ENCODE measurements at regions not wholly inside any gene's neighbourhood (a gene's known extent, or its start where the extent isn't known, plus 50 kb on each side); places are given as distances from the start of the nearest gene placed in this dataset.
A peak's percentile ranks its signal among the peaks of the same experiment; 100 is the strongest.

GRCh38 chr2:207216457-207216856, 50.7 kb upstream of the KLF7 start:
- Mint-ChIP-seq H3K27me3 (ENCODE audit: unreplicated experiment) (peaks cover 1% of the 10 kb centered on the region), H3K4me3 (ENCODE audit: unreplicated experiment) (no peak overlapping the region), H3K27ac (ENCODE audit: unreplicated experiment) (no peak overlapping the region), H3K36me3 (ENCODE audit: low read depth, unreplicated experiment) (no peaks in the 10 kb centered on the region), H3K4me1 (ENCODE audit: unreplicated experiment) (peaks cover 12% of the 10 kb centered on the region), H3K9me3 (ENCODE audit: unreplicated experiment) (no peaks in the 10 kb centered on the region)
- TF ChIP-seq CTCF (IDR thresholded peaks at IDR 0.05; ENCODE audit: unreplicated experiment), result no peak
- DNase-seq (ENCODE audit: low spot score), result no peak

DNA sequence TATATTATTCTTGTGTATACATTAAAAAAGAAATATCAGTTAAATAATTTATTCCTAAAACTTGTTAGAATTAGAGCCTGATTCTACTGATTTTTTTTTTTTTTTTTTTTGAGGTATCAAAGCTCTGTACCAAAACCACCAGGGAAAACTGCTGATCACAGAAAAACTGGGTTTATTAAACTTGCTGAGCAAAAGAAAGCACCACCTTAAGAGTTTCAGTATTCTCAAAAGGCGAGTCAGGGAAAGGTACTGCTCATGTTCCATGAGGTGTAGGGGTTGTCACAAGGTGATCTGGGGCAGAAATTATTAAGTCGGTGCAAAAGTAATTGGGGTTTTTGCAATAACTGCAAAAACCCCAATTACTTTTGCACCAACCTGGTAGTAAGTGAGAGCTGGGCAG, 51.7 kb upstream of the KLF7 start:
- DNase-seq (ENCODE audit: low spot score), result no peak
- Mint-ChIP-seq H3K4me1 (ENCODE audit: unreplicated experiment) (peaks cover 22% of the 10 kb centered on the region), H3K9me3 (ENCODE audit: unreplicated experiment) (no peaks in the 10 kb centered on the region), H3K4me3 (ENCODE audit: unreplicated experiment) (no peak overlapping the region), H3K36me3 (ENCODE audit: low read depth, unreplicated experiment) (no peaks in the 10 kb centered on the region), H3K27ac (ENCODE audit: unreplicated experiment) (no peak overlapping the region), H3K27me3 (ENCODE audit: unreplicated experiment) (no peaks in the 10 kb centered on the region)
- TF ChIP-seq CTCF (IDR thresholded peaks at IDR 0.05; ENCODE audit: unreplicated experiment), result no peak

GRCh38 chr2:207219081-207219630, 53.4 kb upstream of the KLF7 start:
- no peaks in the 10 kb centered on the region for H3K36me3 Mint-ChIP-seq (ENCODE audit: low read depth, unreplicated experiment)
- no peak overlapping the region for H3K27ac Mint-ChIP-seq (ENCODE audit: unreplicated experiment)
- DNase-seq (ENCODE audit: low spot score), result no peak
- peaks cover 35% of the 10 kb centered on the region for H3K4me1 Mint-ChIP-seq (ENCODE audit: unreplicated experiment)
- no peak for TF ChIP-seq CTCF (IDR thresholded peaks at IDR 0.05; ENCODE audit: unreplicated experiment)
- H3K9me3 Mint-ChIP-seq (ENCODE audit: unreplicated experiment), result no peaks in the 10 kb centered on the region
- H3K4me3 Mint-ChIP-seq (ENCODE audit: unreplicated experiment), result no peak overlapping the region
- no peaks in the 10 kb centered on the region for H3K27me3 Mint-ChIP-seq (ENCODE audit: unreplicated experiment)

DNA sequence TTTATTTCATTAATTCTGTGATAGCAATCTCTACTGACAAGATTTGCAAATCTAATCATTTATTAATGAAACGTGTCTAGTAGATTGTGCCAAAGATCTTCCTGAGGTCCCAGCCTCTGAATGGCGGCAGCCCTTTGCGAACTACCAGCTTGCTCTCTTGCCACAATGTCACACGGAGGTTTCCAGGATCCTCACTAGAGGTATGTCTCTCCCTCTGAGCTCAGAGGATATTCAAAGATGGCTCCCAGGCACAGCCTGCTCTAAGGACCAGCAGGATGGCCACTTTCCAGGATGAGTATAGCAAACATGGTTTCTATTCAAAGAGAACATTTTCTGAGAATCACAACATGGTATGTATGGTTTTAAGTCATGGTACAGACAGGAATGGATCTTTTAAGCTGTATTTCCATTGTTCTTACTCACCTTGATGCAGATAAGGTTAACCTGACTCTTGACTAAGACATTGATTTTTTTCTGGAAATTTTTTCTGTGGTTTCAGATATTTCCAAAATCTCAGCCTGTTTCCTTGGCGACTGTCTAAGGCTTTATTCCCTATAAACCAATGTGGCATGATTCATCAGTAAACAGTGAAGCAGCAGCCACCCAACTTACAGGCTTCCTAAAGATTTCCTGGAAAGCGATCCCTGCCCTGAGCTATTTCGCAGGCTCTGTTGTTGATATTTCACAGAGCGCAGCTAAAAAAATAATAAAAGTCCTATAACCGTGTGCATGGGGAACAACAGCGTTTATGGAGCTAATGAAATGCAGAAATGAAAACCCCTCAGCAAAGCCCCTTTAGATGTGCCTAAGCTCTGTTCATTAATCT, 54.1 kb upstream of the KLF7 start:
- no peak for TF ChIP-seq CTCF (IDR thresholded peaks at IDR 0.05; ENCODE audit: unreplicated experiment)
- Mint-ChIP-seq H3K9me3 (ENCODE audit: unreplicated experiment) (no peaks in the 10 kb centered on the region), H3K36me3 (ENCODE audit: low read depth, unreplicated experiment) (no peaks in the 10 kb centered on the region), H3K4me3 (ENCODE audit: unreplicated experiment) (no peak overlapping the region), H3K4me1 (ENCODE audit: unreplicated experiment) (peaks cover 42% of the 10 kb centered on the region), H3K27ac (ENCODE audit: unreplicated experiment) (no peak overlapping the region), H3K27me3 (ENCODE audit: unreplicated experiment) (no peaks in the 10 kb centered on the region)
- no peak for DNase-seq (ENCODE audit: low spot score)

DNA sequence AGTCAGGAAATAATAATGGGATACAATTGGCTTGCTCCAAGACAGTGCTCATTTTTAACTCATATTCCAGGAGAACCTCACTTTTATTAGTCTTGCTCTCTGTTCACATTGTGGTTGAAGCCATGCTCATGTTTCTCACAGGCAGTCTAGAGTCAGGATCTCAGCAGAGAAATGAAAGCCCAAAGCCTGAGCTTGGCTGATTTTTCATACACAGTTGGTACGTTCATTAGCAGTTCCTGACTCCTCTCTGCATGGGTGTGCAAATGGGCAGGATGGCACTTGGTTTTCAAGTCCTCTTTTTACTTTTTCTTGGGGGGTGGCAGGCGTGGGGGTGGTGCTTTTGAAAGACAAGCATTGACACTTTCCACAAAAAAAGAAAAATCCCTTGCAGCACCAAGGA, 56.0 kb upstream of the KLF7 start:
- peak overlapping the region; percentile 73 for H3K27ac Mint-ChIP-seq (ENCODE audit: unreplicated experiment)
- H3K36me3 Mint-ChIP-seq (ENCODE audit: low read depth, unreplicated experiment), result no peaks in the 10 kb centered on the region
- no peak for TF ChIP-seq CTCF (IDR thresholded peaks at IDR 0.05; ENCODE audit: unreplicated experiment)
- no peaks in the 10 kb centered on the region for H3K27me3 Mint-ChIP-seq (ENCODE audit: unreplicated experiment)
- H3K4me3 Mint-ChIP-seq (ENCODE audit: unreplicated experiment), result peak overlapping the region; percentile 2
- H3K9me3 Mint-ChIP-seq (ENCODE audit: unreplicated experiment), result no peaks in the 10 kb centered on the region
- DNase-seq (ENCODE audit: low spot score), result no peak
- H3K4me1 Mint-ChIP-seq (ENCODE audit: unreplicated experiment), result peaks cover 61% of the 10 kb centered on the region
